Liver (tissue), 3 donors: ENCODE measurements at regions not wholly inside any gene's neighbourhood (a gene's known extent, or its start where the extent isn't known, plus 50 kb on each side); places are given as distances from the start of the nearest gene placed in this dataset.

Source experiments
- GABPA ChIP-seq, 2 donors: IDR thresholded peaks in 1 of 2; conservative IDR thresholded peaks in 1 of 2; 2 replicates each; pipeline ENCODE4 v1.6.1; 2016; ENCODE audit warnings: antibody characterized with exemption in 2 of 2, mild to moderate bottlenecking in 1 of 2, moderate library complexity in 1 of 2
- TAF1 ChIP-seq: conservative IDR thresholded peaks from 2 replicates; pipeline ENCODE4 v1.6.1; 2016; ENCODE audit warnings: antibody characterized with exemption, mild to moderate bottlenecking
- TF ChIP-seq, protein P1 (sequence below): IDR thresholded peaks from 2 replicates; pipeline ENCODE4 v1.6.1; 2016; ENCODE audit warnings: antibody characterized with exemption
- TF ChIP-seq, protein P2 (sequence below): fragments of 150-350 bp; IDR thresholded peaks from 2 replicates; pipeline ENCODE4 v1.5.1; 2017; ENCODE audit warnings: improper control_type of control experiment, low read depth, low read length; ENCODE audit not compliant: missing input control
- donor health status: healthy.
- donor health status: healthy.

DNA sequence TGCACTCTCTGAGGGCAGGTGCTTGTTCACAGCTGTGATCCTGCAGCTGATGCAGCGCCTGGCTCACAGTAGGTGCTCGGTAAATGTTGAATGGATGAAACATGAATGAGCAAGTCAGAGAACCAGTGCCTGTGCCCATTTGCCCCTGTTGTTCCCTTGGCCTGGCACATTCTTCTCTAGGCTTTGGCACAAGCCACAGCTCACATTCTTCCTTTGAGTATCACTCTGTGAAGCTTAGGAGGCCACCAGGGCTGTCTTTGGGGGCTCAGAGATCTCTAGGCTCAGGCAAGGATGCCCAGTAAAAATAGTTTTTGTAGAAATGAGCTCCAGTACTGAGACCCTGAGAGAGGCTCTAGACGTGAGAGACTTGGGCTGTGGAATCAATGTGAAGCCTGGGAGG, 144.6 kb upstream of the NAV2 start:
- TF ChIP-seq GABPA (IDR thresholded peaks at IDR 0.05 in 1 of 2, conservative IDR thresholded peaks at IDR 0.05 in 1 of 2): no peak
- TF ChIP-seq, protein P1, sequence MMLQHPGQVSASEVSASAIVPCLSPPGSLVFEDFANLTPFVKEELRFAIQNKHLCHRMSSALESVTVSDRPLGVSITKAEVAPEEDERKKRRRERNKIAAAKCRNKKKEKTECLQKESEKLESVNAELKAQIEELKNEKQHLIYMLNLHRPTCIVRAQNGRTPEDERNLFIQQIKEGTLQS: no peak
- TF ChIP-seq, protein P2, sequence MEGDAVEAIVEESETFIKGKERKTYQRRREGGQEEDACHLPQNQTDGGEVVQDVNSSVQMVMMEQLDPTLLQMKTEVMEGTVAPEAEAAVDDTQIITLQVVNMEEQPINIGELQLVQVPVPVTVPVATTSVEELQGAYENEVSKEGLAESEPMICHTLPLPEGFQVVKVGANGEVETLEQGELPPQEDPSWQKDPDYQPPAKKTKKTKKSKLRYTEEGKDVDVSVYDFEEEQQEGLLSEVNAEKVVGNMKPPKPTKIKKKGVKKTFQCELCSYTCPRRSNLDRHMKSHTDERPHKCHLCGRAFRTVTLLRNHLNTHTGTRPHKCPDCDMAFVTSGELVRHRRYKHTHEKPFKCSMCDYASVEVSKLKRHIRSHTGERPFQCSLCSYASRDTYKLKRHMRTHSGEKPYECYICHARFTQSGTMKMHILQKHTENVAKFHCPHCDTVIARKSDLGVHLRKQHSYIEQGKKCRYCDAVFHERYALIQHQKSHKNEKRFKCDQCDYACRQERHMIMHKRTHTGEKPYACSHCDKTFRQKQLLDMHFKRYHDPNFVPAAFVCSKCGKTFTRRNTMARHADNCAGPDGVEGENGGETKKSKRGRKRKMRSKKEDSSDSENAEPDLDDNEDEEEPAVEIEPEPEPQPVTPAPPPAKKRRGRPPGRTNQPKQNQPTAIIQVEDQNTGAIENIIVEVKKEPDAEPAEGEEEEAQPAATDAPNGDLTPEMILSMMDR: no peak
- no peak for TF ChIP-seq TAF1
